NCI-H2196 treated with DMSO at 0.1 percent for 48 hours (cell line): ENCODE measurements at regions not wholly inside any gene's neighbourhood (a gene's known extent, or its start where the extent isn't known, plus 50 kb on each side); places are given as distances from the start of the nearest gene placed in this dataset.
"Not testable (repeated sequence)": the region's sequence is repeated elsewhere in the genome, so short reads cannot be mapped to it uniquely, and the experiment has no call there.

Experiments
- DNase-seq: peaks from one replicate; lab custom pipeline; 2025; ENCODE audit not compliant: unreplicated experiment; lab: John Stamatoyannopoulos, UW

- not testable (repeated sequence) for DNase-seq
Observed at GRCh38 chrX:131696989-131697388, 153.1 kb downstream of the OR13H1 start.

DNA sequence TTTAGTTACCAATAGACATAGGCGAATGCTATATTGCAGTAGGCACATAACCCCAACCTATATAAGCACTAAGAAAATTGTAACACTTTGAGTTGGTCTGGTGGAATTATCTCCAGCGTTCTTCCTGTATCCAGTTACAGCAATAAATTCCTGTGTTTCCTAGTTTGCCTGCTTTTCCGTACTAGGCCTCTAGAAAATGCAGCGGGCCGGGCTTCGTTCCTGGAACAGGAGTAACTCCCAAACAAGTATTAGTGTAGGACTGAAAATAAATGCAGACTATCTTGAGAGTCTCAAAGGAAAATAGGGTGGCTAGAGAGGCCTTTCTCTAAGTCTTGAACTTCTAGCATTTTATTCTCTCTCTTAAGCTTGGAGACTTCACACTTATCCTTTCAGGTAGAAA is 159.8 kb downstream of the OR13H1 start:
- DNase-seq, result no peak

DNA sequence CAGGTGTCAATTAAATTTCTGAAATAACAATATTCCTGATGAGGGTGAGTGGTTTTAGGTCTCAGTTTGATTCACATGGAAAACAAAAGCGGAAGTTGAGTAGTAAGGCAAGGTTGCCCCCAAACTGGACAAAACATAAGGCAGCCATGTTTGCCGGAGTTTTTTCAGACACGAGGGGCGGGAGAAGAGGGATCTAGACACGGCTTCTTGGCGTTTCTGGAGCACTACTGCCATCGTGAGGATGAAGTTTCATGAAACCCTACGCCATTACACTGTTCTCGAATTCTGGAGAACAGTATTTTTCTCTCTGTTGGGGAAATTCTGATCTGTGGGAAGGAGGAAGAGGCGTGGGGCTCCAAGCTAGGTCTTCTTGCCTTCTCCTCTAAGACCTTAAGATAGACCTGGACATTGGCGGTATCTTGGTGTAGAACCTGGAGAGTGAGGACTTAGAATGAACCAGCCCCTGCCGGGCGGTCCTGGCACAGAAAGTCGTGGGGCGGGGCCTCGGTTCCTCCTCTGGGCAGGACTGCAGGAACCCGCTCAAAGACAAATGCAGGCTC is 160.3 kb downstream of the OR13H1 start:
- DNase-seq, result no peak

DNA sequence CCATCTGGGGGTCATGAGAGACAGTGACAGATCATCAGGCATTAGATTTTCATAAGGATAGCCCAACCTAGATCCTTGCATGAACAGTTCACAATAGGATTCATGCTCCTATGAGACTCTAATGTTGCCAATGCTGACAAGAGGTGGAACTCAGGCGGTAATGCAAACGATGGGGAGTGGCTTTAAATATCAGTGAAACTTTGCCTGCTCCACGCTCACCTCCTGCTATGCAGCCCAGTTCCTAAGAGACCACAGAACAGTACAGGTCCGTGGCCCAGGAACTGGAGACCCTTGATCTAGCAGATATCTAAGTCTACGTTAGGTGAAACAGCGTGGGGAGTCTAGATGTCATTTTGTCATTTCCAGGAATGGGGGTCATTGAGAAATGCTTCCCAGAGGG is 165.7 kb downstream of the OR13H1 start:
- no peak for DNase-seq

DNA sequence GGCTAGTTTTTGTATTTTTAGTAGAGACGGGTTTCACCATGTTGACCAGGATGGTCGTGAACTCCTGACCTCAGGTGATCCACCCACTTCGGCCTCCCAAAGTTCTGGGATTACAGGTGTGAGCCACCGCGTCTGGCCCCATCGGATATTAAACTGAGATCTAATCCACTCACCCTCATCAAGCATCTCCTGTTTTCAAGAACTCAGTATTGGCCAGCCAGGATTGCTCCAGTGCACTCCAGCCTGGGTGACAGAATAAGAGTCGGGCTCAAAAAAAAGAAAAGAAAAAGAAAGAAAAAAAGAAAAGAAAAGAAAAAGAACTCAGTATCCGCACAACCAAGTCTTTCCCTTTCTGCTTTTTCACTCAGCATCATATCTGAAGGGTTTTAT is 167.6 kb downstream of the OR13H1 start:
- DNase-seq, result no peak

DNA sequence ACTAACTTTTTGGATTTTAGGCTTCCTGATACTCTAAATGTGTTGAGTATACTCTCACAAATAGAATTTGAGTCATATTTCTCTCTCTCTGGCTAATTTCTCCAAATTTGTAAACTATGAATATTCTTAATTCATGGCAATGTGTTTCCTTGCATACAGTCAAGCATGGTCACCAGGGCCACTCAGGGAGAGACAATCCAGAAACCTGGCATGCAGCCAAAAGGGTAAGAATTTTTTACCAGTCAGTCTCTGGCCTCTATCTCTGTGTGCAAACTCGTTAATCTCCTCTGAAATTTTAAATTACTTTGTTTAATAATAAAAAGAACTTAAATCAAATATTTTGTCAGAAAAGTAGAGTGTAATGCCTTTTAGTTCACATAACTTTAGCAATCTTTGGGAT is 179.8 kb downstream of the OR13H1 start:
- no peak for DNase-seq

GRCh38 chrX:131724292-131724691 is 180.4 kb downstream of the OR13H1 start:
- no peak for DNase-seq

DNA sequence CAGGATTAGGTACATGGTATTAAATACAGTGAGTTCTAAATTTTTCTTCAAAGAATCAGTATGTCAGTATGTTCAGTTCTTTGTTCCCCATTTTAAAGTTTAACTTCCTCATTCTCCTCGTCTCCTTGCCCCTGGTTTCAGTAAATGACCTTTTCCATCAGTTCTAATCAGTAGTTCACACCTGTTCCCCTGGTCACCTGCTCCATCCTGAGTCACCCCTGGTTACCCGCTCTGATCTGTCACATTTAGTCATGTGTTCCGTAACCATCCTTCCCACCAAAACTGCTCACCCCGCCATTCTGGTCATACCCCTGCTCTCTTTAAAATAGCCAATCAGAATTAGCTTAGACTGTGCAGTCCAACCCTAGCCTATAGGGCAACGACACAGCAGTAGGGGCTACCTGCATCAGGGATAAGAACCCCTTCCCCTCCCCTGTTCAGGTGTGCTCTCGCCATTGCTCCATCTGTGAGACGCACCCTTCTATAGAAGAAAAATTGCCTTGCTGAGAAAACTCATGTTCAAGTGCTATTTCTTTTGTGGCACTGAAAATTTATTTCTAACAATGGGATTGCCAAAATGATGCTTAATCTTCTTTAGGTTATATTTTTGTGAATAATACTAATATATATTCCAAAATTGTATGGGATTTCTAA is 181.3 kb downstream of the OR13H1 start:
- DNase-seq, result no peak

DNA sequence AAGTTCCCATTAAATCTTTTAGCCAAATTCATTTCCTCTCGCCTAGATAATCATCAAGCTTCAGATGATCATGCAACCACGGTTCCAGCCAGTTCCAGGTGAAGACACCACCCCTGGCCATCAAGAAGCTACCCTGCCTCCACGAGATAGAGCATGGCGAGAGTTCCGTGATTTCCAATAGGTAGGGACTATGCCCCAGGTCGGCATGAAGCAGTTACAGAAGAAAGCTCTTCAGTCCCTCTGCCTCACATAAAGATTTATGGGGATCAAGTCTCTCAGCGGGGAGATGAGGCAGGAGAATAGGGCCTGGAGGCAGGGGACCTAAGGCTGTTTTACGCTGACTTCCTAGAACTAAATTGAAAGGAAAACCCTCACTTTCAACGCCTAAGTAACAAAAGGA is 183.9 kb downstream of the OR13H1 start:
- DNase-seq, result no peak

GRCh38 chrX:131728295-131729145 is 184.6 kb downstream of the OR13H1 start:
- no peak for DNase-seq

- no peak for DNase-seq
Observed at GRCh38 chrX:131729295-131729694, 185.4 kb downstream of the OR13H1 start.

DNA sequence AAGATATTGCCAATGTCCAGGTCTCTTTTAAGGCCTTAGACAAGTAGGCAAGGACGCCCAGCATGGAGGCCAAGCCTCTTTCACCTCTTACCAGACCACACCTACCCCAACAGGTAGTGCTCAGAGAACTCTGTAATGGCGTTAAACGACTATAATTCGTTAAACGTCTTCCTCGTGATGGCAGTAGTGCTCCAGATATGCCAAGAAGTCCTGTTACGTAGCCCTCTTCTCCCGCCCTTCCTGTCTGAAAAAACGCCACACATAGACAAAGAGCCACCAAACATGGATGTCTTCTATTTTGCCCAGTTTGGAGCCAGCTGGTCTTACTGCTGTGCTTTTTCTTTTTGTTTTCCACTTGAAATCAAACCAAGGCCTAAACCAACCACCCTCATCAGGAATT is 190.7 kb downstream of the OR13H1 start:
- DNase-seq, result no peak

DNA sequence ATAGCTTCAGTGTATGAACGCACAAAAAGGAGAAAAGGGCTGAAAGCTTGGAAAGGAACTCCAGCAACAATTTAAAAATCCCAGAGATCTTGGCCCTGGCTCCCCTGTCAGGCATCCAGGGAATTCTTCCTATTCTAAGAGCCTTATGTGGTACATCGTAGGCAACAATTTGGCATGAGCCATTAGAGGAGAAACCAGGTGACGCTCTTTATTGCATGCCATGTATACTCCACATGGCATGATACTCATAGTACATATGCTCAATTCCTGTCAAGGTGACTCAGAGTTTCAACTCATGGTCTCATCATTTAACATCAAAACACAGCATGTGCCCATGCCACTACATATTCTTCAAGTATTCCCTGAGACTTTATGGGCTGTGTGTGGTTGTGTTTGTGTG is 191.3 kb downstream of the OR13H1 start:
- no peak for DNase-seq

DNA sequence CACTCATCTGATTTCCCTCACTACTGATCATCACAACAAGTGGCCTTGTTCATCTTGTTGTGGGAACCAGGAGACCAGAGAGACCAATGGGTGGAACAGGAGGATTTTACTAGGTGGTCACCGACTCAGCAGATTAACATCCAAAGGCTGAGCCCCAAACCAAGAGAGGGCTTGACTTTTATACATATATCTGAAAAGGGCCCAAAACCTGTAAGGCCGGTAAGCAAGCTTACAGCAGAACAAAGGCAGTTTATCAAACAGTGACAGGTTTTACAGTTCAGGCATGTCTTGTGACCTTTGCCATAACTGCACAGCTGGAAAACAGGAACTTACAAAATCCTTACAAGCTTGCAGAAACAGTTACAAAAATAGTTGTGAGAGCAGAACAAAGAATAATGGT is 195.9 kb downstream of the OR13H1 start:
- no peak for DNase-seq

- no peak for DNase-seq
Observed at GRCh38 chrX:131741103-131741581, 197.3 kb downstream of the OR13H1 start.

DNA sequence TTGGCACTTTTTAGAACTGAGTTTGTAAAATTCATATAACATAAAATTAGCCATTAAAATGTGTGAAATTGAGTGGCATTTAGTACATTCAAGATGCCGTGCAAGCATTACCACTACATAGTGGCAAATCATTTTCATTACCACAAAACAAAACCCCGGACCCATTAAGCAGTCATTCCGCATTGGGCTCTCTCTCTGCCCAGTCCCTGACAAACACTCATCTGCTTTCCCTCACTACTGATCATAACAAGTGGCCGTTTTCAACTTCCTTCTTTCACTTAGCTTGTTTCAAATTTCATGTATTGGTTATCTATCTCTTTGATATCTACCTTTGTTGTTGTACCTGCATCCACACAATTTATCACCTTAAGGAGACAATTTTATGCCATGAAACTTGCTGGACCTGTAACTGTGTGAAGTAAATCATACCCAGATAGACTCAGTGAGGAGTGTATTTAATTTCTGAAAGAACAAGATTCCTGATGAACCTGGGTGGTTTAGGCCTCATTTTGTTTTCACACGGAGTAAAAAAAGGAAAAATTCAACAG is 202.1 kb downstream of the OR13H1 start:
- DNase-seq, result no peak

DNA sequence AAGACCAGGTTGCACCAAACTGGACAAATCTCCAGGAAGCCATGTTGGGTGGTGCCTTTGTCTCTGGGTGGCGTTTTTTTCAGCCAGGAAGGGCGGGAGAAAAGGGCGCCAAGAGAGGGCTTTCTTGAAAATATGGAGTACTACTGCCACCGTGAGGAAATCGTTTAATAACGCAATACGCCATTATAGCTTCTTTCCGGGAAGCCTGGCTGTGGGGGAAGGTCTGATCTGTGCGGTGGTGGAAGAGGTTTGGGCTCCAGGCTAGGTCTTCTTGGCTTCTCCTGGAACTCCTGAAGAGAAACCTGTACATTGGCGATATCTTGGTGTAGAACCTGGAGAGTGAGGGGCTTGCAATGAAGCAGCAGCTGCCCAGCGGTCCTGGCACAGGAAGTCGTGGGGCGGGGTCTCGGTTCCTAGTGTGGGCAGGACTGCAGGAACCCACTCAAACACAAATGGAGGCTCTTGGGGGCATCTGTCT is 202.7 kb downstream of the OR13H1 start:
- no peak for DNase-seq

DNA sequence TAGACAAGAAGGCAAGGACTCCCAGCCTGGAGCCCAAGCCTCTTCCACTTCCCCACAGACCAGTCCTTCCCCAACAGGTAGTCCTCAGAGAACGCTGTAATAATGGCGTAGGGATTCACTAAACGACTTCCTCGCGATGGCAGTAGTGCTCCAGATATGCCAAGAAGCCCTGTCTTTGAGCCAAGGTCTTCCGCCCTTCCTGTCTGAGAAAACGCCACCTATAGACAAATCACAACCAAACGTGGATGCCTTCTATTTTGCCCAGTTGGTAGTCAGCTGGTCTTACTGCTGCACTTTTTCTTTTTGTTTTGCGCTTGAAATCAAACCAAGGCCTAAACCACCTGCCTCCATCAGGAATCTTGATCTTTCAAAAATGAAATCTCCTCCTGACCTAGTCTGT is 203.3 kb downstream of the OR13H1 start:
- no peak for DNase-seq

- no peak for DNase-seq
Observed at GRCh38 chrX:131752493-131753198, 208.8 kb downstream of the OR13H1 start.

- DNase-seq, result no peak
Observed at GRCh38 chrX:131762802-131763234, 218.9 kb downstream of the OR13H1 start.

DNA sequence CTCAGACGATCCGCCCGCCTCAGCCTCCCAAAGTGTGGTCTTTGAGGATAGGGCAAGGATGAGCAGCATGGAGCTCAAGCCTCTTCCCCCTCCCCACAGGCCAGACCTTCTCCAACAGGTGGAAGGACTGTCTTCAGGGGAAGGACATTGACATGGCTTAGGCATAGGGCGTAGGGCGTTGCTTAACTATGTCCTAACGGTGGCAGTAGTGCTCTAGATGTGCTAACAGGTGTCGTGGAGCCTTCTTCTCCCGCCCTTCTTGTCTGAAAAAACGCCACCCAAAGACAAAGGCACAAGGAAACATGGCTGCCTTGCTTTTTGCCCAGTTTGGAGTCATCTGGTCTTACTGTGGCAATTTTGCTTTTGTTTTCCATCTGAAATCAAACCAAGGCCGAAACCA is 219.8 kb downstream of the OR13H1 start:
- no peak for DNase-seq
